Neural progenitor cell (in vitro differentiated cells): ENCODE measurements at regions not wholly inside any gene's neighbourhood (a gene's known extent, or its start where the extent isn't known, plus 50 kb on each side); places are given as distances from the start of the nearest gene placed in this dataset.

Experiments
- DNase-seq: peaks from one replicate; pipeline ENCODE4 v3.0.0-alpha.2; 2016; ENCODE audit warnings: low spot score
- H2AFZ ChIP-seq: fragments of 200-600 bp; sonication (generic); replicated peaks from 2 replicates; pipeline ENCODE4 v1.6.1; 2016; ENCODE audit warnings: antibody characterized with exemption
- H3F3A ChIP-seq: fragments of 200-600 bp; sonication (generic); 2 replicates; pipeline ENCODE4 v1.6.1; 2016; ENCODE audit warnings: antibody characterized with exemption, low read depth
- H3K27ac ChIP-seq: fragments of 200-600 bp; sonication (generic); 2 replicates; pipeline ENCODE4 v1.5.1; 2016; ENCODE audit warnings: mild to moderate bottlenecking
- H3K27me3 ChIP-seq: fragments of 200-600 bp; sonication (generic); 2 replicates; pipeline ENCODE4 v1.6.1; 2016; ENCODE audit warnings: mild to moderate bottlenecking, moderate library complexity
- H3K36me3 ChIP-seq: fragments of 200-600 bp; sonication (generic); 2 replicates; pipeline ENCODE4 v1.5.1; 2016
- H3K4me1 ChIP-seq: fragments of 200-600 bp; sonication (generic); 2 replicates; pipeline ENCODE4 v1.6.1; 2016; ENCODE audit warnings: mixed run types
- H3K4me2 ChIP-seq: fragments of 200-600 bp; sonication (generic); 2 replicates; pipeline ENCODE4 v1.6.1; 2016
- H3K4me3 ChIP-seq: fragments of 200-600 bp; sonication (generic); 2 replicates; pipeline ENCODE4 v1.5.1; 2016
- H3K79me2 ChIP-seq: fragments of 200-600 bp; sonication (generic); 2 replicates; pipeline ENCODE4 v1.6.1; 2016; ENCODE audit warnings: low read depth
- H3K9ac ChIP-seq: fragments of 200-600 bp; sonication (generic); 2 replicates; pipeline ENCODE4 v1.6.1; 2016
- H3K9me3 ChIP-seq: fragments of 200-600 bp; sonication (generic); 2 replicates; pipeline ENCODE4 v1.5.1; 2016; ENCODE audit warnings: low read depth
- H4K20me1 ChIP-seq: fragments of 200-600 bp; sonication (generic); 2 replicates; pipeline ENCODE4 v1.6.1; 2016; ENCODE audit warnings: low read depth
- H3K27ac Mint-ChIP-seq: 3 replicates; pipeline ENCODE4 v1.8.0; 2021; ENCODE audit warnings: mixed read lengths
- H3K27me3 Mint-ChIP-seq: 2 replicates; pipeline ENCODE4 v1.8.0; 2022; ENCODE audit warnings: low read depth, mild to moderate bottlenecking, inconsistent platforms, moderate library complexity, mixed read lengths; ENCODE audit not compliant: insufficient read depth
- H3K36me3 Mint-ChIP-seq: 3 replicates; pipeline ENCODE4 v1.8.0; 2021; ENCODE audit warnings: mixed read lengths
- H3K4me1 Mint-ChIP-seq: 3 replicates; pipeline ENCODE4 v1.8.0; 2021; ENCODE audit warnings: mixed read lengths
- H3K4me3 Mint-ChIP-seq: 3 replicates; pipeline ENCODE4 v1.8.0; 2021; ENCODE audit warnings: mild to moderate bottlenecking, moderate library complexity, mixed read lengths
- H3K9me3 Mint-ChIP-seq: 3 replicates; pipeline ENCODE4 v1.8.0; 2020; ENCODE audit warnings: mixed read lengths
- EZH2 ChIP-seq: fragments of 200-600 bp; sonication (generic); IDR thresholded peaks from 2 replicates; pipeline ENCODE4 v1.6.1; 2017; ENCODE audit warnings: antibody characterized with exemption, mild to moderate bottlenecking, moderate library complexity
- EZH2phosphoT487 ChIP-seq: fragments of 200-600 bp; sonication (generic); IDR thresholded peaks from 2 replicates; pipeline ENCODE4 v1.6.1; 2017; ENCODE audit warnings: antibody characterized with exemption
- TF ChIP-seq, protein P1 (sequence below): fragments of 200-600 bp; sonication (generic); IDR thresholded peaks from 2 replicates; pipeline ENCODE4 v1.5.1; 2017; ENCODE audit warnings: antibody characterized with exemption, mild to moderate bottlenecking

DNA sequence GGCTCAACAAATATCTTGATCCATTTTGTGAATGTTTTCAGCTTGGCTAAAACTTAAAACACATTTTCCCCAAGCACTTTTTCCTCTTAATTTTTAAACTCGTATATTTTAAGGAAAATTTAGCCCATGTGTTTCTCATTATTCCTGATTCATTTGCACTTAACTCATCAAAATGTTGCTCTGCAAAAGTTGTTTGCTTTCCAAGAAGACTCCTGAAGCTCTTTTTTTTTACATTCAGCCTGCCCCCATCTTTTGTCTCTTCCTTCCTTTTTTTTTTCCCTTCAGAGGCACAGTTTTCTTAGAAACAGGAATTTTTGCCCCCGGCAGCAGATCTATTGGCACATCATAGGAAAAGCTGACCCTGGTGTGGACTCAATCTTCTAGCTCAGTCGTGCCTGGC, 155.0 kb upstream of the SALL1 start:
- Mint-ChIP-seq H3K4me3 (no peak overlapping the region), H3K27me3 (peaks cover 4% of the 10 kb centered on the region), H3K4me1 (peaks cover 8% of the 10 kb centered on the region), H3K9me3 (no peaks in the 10 kb centered on the region), H3K36me3 (no peaks in the 10 kb centered on the region), H3K27ac (no peak overlapping the region)
- H3K9ac ChIP-seq, result no peak overlapping the region
- no peak overlapping the region for H2AFZ ChIP-seq
- H3K27ac ChIP-seq, result no peak overlapping the region
- no peaks in the 10 kb centered on the region for H3K79me2 ChIP-seq
- H3F3A ChIP-seq, result no peaks in the 10 kb centered on the region
- H4K20me1 ChIP-seq, result no peaks in the 10 kb centered on the region
- no peak overlapping the region for H3K4me3 ChIP-seq
- H3K9me3 ChIP-seq, result no peaks in the 10 kb centered on the region
- H3K27me3 ChIP-seq, result no peaks in the 10 kb centered on the region
- no peak for DNase-seq
- no peak overlapping the region for H3K4me2 ChIP-seq
- H3K4me1 ChIP-seq, result peaks cover 7% of the 10 kb centered on the region
- H3K36me3 ChIP-seq, result no peaks in the 10 kb centered on the region
- TF ChIP-seq EZH2 (no peak), EZH2phosphoT487 (no peak)
- TF ChIP-seq, protein P1, sequence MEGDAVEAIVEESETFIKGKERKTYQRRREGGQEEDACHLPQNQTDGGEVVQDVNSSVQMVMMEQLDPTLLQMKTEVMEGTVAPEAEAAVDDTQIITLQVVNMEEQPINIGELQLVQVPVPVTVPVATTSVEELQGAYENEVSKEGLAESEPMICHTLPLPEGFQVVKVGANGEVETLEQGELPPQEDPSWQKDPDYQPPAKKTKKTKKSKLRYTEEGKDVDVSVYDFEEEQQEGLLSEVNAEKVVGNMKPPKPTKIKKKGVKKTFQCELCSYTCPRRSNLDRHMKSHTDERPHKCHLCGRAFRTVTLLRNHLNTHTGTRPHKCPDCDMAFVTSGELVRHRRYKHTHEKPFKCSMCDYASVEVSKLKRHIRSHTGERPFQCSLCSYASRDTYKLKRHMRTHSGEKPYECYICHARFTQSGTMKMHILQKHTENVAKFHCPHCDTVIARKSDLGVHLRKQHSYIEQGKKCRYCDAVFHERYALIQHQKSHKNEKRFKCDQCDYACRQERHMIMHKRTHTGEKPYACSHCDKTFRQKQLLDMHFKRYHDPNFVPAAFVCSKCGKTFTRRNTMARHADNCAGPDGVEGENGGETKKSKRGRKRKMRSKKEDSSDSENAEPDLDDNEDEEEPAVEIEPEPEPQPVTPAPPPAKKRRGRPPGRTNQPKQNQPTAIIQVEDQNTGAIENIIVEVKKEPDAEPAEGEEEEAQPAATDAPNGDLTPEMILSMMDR, result no peak

DNA sequence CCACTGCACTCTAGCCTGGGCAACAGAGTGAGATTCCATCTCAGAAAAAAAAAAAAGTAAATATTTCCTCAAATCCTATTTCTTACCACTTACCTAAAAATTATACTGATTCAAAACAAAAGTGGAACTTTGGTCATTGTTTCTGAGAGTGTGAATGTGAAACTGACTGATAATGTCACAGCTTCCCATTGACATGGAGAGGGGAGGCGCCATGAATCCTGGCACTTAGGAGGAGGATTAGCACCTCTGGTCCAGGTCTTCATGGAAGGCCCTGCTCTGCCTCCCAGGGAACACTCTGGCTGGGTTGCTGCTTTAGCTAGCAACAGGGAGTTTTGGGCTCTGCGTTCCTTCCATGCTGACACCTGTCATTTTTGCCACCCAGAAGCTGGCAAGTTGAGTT, 154.3 kb upstream of the SALL1 start:
- Histone ChIP-seq H3K4me3 (no peak overlapping the region), H3K27me3 (no peaks in the 10 kb centered on the region), H3K4me2 (no peak overlapping the region), H3K36me3 (no peaks in the 10 kb centered on the region), H4K20me1 (no peaks in the 10 kb centered on the region), H3K4me1 (peaks cover 7% of the 10 kb centered on the region), H3K27ac (no peak overlapping the region), H3K79me2 (no peaks in the 10 kb centered on the region), H2AFZ (no peak overlapping the region), H3F3A (no peaks in the 10 kb centered on the region), H3K9me3 (no peaks in the 10 kb centered on the region), H3K9ac (no peak overlapping the region)
- H3K9me3 Mint-ChIP-seq, result no peaks in the 10 kb centered on the region
- TF ChIP-seq EZH2, result no peak
- TF ChIP-seq, protein P1, result no peak
- no peak for TF ChIP-seq EZH2phosphoT487
- H3K27me3 Mint-ChIP-seq, result peaks cover 4% of the 10 kb centered on the region
- no peak overlapping the region for H3K4me3 Mint-ChIP-seq
- DNase-seq, result no peak
- H3K4me1 Mint-ChIP-seq, result peaks cover 8% of the 10 kb centered on the region
- H3K36me3 Mint-ChIP-seq, result no peaks in the 10 kb centered on the region
- H3K27ac Mint-ChIP-seq, result no peak overlapping the region

DNA sequence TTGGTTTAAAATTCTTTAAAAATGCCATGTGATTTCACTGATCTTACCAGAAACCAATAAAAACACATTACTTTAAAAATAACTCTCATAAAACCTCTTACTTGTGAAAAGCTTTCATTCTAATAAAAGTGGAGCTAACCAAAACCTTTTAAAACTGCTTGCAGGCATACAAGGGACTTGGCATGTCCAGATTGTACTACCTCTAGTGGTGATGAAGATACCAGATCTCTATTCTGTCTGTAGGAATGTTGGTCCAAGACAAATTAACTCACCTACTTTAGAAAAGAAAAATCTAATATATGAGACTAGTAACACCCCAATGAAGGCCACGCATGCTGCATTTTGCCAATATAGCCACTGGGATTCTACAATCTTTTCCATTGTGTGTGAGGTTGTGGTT, 151.0 kb upstream of the SALL1 start:
- Histone ChIP-seq H3F3A (no peaks in the 10 kb centered on the region), H3K27ac (no peak overlapping the region), H3K36me3 (no peaks in the 10 kb centered on the region), H4K20me1 (no peaks in the 10 kb centered on the region), H3K4me2 (no peak overlapping the region), H3K79me2 (no peaks in the 10 kb centered on the region), H3K4me3 (no peak overlapping the region), H2AFZ (no peak overlapping the region), H3K4me1 (peaks cover 3% of the 10 kb centered on the region), H3K9ac (no peak overlapping the region), H3K9me3 (no peaks in the 10 kb centered on the region), H3K27me3 (no peaks in the 10 kb centered on the region)
- Mint-ChIP-seq H3K27me3 (peaks cover 2% of the 10 kb centered on the region), H3K36me3 (no peaks in the 10 kb centered on the region), H3K4me1 (peaks cover 4% of the 10 kb centered on the region), H3K27ac (no peak overlapping the region), H3K9me3 (peaks cover 6% of the 10 kb centered on the region), H3K4me3 (no peak overlapping the region)
- TF ChIP-seq, protein P1, result no peak
- no peak for DNase-seq

DNA sequence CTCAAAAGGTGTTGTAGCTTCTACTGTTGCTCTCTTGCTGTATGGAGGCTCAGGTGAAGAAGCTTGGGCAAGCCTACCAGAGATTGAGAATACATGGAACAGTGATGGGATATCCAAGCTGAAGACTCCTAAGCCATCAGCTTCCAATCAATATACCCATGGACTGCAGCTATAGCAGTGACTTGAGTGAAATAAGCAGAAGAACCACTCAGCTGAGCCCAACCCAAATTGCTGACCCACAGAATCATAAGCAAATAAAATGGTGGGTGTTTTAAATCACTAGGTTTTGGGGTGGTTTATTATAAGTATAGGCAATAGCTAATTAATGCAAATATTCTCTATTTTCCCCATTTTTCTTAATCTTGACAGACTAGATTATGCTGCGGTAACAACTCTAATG, 147.7 kb upstream of the SALL1 start:
- no peak overlapping the region for H3K4me3 Mint-ChIP-seq
- no peak overlapping the region for H2AFZ ChIP-seq
- no peaks in the 10 kb centered on the region for H4K20me1 ChIP-seq
- no peaks in the 10 kb centered on the region for H3K4me1 Mint-ChIP-seq
- no peaks in the 10 kb centered on the region for H3K27me3 ChIP-seq
- no peak for DNase-seq
- H3K27me3 Mint-ChIP-seq, result no peaks in the 10 kb centered on the region
- H3K9me3 ChIP-seq, result no peaks in the 10 kb centered on the region
- no peak overlapping the region for H3K27ac Mint-ChIP-seq
- no peak overlapping the region for H3K27ac ChIP-seq
- no peaks in the 10 kb centered on the region for H3K36me3 ChIP-seq
- no peaks in the 10 kb centered on the region for H3K79me2 ChIP-seq
- H3K4me2 ChIP-seq, result no peak overlapping the region
- no peak overlapping the region for H3K9ac ChIP-seq
- H3F3A ChIP-seq, result no peaks in the 10 kb centered on the region
- peaks cover 8% of the 10 kb centered on the region for H3K9me3 Mint-ChIP-seq
- H3K36me3 Mint-ChIP-seq, result no peaks in the 10 kb centered on the region
- H3K4me1 ChIP-seq, result no peaks in the 10 kb centered on the region
- TF ChIP-seq EZH2phosphoT487, result no peak
- no peak for TF ChIP-seq EZH2
- TF ChIP-seq, protein P1, result no peak
- no peak overlapping the region for H3K4me3 ChIP-seq
